ENCODE measurements at regions not wholly inside any gene's neighbourhood (a gene's known extent, or its start where the extent isn't known, plus 50 kb on each side); places are given as distances from the start of the nearest gene placed in this dataset.

DNA sequence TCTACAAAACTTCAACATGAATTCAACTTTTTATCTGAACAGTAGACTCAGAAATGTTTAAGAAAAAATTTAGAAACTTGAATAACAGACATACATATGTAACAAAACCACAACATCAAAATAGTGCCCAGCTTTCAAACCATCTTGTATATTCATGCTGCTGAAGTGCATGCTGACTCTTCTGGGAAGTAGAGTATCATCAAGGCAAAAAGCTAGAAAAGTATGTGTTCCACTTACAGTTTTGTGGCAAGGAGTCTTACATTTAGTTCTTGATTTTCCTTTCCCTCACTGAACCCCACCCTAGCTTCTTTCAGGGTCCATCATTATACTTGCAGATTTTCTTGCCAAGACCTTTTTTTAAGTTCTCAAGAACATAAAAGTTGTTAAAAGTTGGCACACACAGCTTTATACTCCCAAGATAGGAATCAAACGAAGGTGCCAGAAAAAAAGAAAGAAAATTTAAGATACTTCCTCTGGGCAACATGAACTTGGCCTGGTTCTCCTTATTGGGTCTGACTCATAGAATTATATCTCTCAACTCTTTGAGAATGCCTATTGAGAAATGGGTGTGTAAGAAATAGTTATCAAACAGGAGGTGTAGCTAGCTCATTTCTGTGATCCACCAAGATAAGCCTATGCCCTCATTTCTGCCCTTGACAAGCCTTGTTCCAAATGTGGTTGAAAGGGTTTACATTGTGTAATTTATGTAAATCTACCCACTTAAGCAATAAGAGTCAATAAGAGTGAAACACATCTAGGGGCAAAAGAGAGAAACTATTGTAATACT lies 667.6 kb upstream of the ACVR2A start:
- no peak overlapping the region for H3K4me3 ChIP-seq (ENCODE audit: low read depth, low read length)
- no peak for DNase-seq (ENCODE audit: low read depth)
- TF ChIP-seq, protein P1, sequence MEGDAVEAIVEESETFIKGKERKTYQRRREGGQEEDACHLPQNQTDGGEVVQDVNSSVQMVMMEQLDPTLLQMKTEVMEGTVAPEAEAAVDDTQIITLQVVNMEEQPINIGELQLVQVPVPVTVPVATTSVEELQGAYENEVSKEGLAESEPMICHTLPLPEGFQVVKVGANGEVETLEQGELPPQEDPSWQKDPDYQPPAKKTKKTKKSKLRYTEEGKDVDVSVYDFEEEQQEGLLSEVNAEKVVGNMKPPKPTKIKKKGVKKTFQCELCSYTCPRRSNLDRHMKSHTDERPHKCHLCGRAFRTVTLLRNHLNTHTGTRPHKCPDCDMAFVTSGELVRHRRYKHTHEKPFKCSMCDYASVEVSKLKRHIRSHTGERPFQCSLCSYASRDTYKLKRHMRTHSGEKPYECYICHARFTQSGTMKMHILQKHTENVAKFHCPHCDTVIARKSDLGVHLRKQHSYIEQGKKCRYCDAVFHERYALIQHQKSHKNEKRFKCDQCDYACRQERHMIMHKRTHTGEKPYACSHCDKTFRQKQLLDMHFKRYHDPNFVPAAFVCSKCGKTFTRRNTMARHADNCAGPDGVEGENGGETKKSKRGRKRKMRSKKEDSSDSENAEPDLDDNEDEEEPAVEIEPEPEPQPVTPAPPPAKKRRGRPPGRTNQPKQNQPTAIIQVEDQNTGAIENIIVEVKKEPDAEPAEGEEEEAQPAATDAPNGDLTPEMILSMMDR (IDR thresholded peaks at IDR 0.05; ENCODE audit: control insufficient read depth, extremely low read depth, insufficient read depth), result no peak

DNA sequence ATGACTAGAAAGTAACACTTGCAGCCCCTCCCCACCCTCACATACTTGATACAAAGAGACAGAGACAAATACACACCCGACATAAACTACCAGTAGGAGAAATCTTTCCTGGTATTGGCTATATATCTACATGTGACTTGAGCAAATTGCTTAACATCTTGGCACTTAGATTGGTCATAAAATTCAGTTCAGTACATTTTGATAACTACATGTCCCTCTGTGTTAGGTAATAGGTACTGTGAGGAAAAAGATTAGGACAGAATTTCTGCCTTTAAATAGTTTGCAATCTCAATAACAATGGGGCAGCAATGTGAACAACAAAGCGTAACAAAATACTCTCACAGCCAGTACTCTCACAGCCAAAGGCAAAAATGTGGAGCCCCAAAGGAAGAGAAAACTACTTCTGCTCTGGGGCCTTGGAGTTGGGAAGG lies 670.0 kb upstream of the ACVR2A start:
- TF ChIP-seq, protein P1 (IDR thresholded peaks at IDR 0.05; ENCODE audit: control insufficient read depth, extremely low read depth, insufficient read depth), result no peak
- peak; percentile 25 for DNase-seq (ENCODE audit: low read depth)
- no peak overlapping the region for H3K4me3 ChIP-seq (ENCODE audit: low read depth, low read length)

DNA sequence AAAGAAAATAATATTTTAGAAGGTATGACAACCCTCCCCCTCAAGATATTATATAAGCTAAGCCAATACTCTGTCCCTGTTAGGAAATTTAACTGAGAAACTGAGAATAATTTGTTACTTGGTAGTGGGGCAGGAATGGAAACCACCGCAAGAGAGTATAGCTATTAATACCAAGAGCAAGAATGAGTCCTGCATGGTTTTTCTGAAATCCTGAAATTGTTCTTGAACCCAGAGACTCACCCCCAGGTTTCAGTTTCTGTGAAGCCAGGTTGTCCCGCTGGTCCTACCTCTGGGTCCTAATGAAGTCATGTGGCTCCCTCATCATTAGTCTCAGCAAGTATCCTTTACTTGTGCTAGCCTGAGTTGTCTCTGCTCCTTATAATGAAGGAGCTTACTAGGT lies 671.0 kb upstream of the ACVR2A start:
- H3K4me3 ChIP-seq (ENCODE audit: low read depth, low read length), result no peak overlapping the region
- TF ChIP-seq, protein P1 (IDR thresholded peaks at IDR 0.05; ENCODE audit: control insufficient read depth, extremely low read depth, insufficient read depth), result no peak
- no peak for DNase-seq (ENCODE audit: low read depth)

DNA sequence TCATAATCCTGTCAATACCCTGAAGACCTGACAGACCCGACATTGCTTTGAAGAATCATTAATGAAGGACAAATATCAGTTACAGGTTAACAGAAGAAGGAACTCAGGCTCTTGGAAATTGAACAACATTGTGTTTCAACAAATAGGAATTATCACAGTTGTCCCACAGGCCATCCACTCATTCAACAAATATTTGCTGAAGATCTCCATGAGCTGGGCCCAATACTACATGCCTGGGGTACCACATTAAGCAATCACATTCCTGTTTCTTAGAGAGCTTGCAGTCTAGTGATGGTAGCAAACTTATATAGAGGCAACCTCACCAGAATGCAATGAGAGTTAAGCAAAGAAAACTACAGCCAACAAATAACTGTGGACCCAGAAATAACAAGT lies 671.6 kb upstream of the ACVR2A start:
- H3K4me3 ChIP-seq (ENCODE audit: low read depth, low read length), result no peak overlapping the region
- TF ChIP-seq, protein P1 (IDR thresholded peaks at IDR 0.05; ENCODE audit: control insufficient read depth, extremely low read depth, insufficient read depth), result no peak
- DNase-seq (ENCODE audit: low read depth), result no peak

DNA sequence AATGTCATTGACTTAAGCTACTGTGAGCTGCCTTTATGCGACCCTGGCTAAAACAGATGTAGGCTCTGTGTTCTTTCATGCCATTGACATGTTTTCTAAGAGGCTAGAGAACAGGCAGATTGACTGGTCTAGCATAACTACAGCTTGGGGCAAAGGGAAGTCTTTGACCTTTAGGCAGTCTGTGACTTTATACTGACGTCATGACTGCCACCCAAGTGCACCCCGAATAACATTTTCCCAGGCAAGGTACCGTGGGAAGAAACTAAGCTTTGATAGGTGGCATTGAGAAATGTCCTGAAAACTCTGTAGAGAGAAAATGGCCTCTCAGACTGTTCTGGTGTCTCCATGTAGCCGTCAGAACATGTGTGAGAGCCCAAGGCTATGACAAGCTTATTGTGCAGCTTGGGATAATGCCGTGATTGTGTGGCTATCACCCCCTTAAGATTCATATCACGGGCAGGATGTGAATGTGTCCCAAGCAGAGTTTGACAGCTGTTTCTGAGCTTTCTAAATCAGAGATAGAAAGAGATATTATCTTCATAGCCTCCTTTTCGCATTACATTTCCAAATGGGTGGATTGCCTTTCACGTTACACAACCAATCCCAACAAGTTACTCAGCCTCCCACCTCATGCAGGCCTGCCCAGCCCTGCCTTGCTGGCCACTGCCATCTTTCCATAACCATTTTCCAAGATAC lies 672.2 kb upstream of the ACVR2A start:
- TF ChIP-seq, protein P1 (IDR thresholded peaks at IDR 0.05; ENCODE audit: control insufficient read depth, extremely low read depth, insufficient read depth), result no peak
- H3K4me3 ChIP-seq (ENCODE audit: low read depth, low read length), result no peak overlapping the region
- no peak for DNase-seq (ENCODE audit: low read depth)

DNA sequence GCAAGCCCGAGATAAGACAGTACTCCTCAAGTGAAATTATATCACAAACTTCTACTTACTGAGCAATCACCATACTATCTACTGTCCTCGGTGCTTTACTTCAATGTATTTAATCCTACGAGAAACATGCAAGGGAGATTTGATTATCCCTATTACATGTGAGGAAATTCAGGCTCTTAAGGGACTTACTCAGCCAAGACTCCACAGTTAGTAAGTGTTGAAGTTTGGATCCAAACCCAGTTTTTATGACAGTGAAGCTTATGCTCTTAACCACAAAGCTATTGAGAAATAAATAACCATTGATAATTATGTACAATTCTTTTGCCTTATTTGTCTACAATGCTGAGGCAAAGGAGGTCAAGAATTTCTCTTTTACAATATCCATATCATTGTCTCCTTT lies 672.9 kb upstream of the ACVR2A start:
- no peak for DNase-seq (ENCODE audit: low read depth)
- TF ChIP-seq, protein P1 (IDR thresholded peaks at IDR 0.05; ENCODE audit: control insufficient read depth, extremely low read depth, insufficient read depth), result no peak
- H3K4me3 ChIP-seq (ENCODE audit: low read depth, low read length), result no peak overlapping the region
